GM23338 (cell line): ENCODE measurements at regions not wholly inside any gene's neighbourhood (a gene's known extent, or its start where the extent isn't known, plus 50 kb on each side); places are given as distances from the start of the nearest gene placed in this dataset.
A peak's percentile ranks its signal among the peaks of the same experiment; 100 is the strongest.

Experiments used
- ATAC-seq: fragments of 200-7000 bp; cut with Tn5 transposase; 3 replicates; pipeline ENCODE4 v1.9.1; 2020
- DNase-seq: peaks from one replicate; pipeline ENCODE4 v3.0.0-alpha.2; 2015; ENCODE audit warnings: low spot score
- H2AFZ ChIP-seq: fragments of 200-600 bp; sonication (generic); 2 replicates; pipeline ENCODE4 v1.8.0; 2016; ENCODE audit warnings: antibody characterized with exemption, mild to moderate bottlenecking, moderate library complexity
- H3F3A ChIP-seq: fragments of 200-600 bp; sonication (generic); replicated peaks from 2 replicates; pipeline ENCODE4 v1.8.0; 2017; ENCODE audit warnings: antibody characterized with exemption, mixed run types, low read depth
- H3K27ac ChIP-seq: fragments of 200-600 bp; sonication (generic); 2 replicates; pipeline ENCODE4 v1.6.1; 2016; ENCODE audit warnings: low read depth
- H3K27me3 ChIP-seq: fragments of 200-600 bp; sonication (generic); 2 replicates; pipeline ENCODE4 v1.8.0; 2016; ENCODE audit warnings: mild to moderate bottlenecking, mixed run types, moderate library complexity; ENCODE audit not compliant: insufficient read depth
- H3K36me3 ChIP-seq: fragments of 200-600 bp; sonication (generic); 2 replicates; pipeline ENCODE4 v1.8.0; 2016; ENCODE audit warnings: mild to moderate bottlenecking; ENCODE audit not compliant: insufficient read depth
- H3K4me1 ChIP-seq: fragments of 200-600 bp; sonication (generic); 2 replicates; pipeline ENCODE4 v1.8.0; 2016; ENCODE audit warnings: mild to moderate bottlenecking, moderate library complexity; ENCODE audit not compliant: insufficient read depth
- H3K4me2 ChIP-seq: fragments of 200-600 bp; sonication (generic); 2 replicates; pipeline ENCODE4 v1.7.1; 2017; ENCODE audit warnings: mixed run types
- H3K4me3 ChIP-seq: fragments of 200-600 bp; sonication (generic); 2 replicates; pipeline ENCODE4 v1.6.1; 2016; ENCODE audit warnings: mixed run types
- H3K79me2 ChIP-seq: fragments of 200-600 bp; sonication (generic); replicated peaks from 2 replicates; pipeline ENCODE4 v1.8.0; 2017; ENCODE audit warnings: mild to moderate bottlenecking; ENCODE audit not compliant: insufficient read depth
- H3K9me2 ChIP-seq: fragments of 200-600 bp; sonication (generic); 2 replicates; pipeline ENCODE4 v1.8.0; 2017; ENCODE audit not compliant: insufficient read depth
- H4K20me1 ChIP-seq: fragments of 200-600 bp; sonication (generic); replicated peaks from 2 replicates; pipeline ENCODE4 v1.8.0; 2017; ENCODE audit warnings: mild to moderate bottlenecking; ENCODE audit not compliant: insufficient read depth
- H3K27ac Mint-ChIP-seq: 2 replicates; pipeline ENCODE4 v1.8.0; 2020; ENCODE audit warnings: inconsistent platforms, mild to moderate bottlenecking, moderate library complexity, mixed read lengths
- H3K27me3 Mint-ChIP-seq: 3 replicates; pipeline ENCODE4 v1.8.0; 2022; ENCODE audit warnings: low read depth, mild to moderate bottlenecking, moderate library complexity, mixed read lengths, inconsistent platforms; ENCODE audit not compliant: insufficient read depth, poor library complexity
- H3K36me3 Mint-ChIP-seq: 3 replicates; pipeline ENCODE4 v1.8.0; 2021; ENCODE audit warnings: low read depth, mild to moderate bottlenecking, inconsistent platforms, moderate library complexity, mixed read lengths
- H3K4me1 Mint-ChIP-seq: 3 replicates; pipeline ENCODE4 v1.8.0; 2020; ENCODE audit warnings: mild to moderate bottlenecking, inconsistent platforms, mixed read lengths
- H3K4me3 Mint-ChIP-seq: 3 replicates; pipeline ENCODE4 v1.8.0; 2021; ENCODE audit warnings: moderate library complexity, mild to moderate bottlenecking, inconsistent platforms, mixed read lengths
- H3K9me3 Mint-ChIP-seq: 3 replicates; pipeline ENCODE4 v1.8.0; 2020; ENCODE audit warnings: moderate library complexity, mild to moderate bottlenecking, inconsistent platforms, mixed read lengths
- CREB1 ChIP-seq: fragments of 250-450 bp; sonication (Bioruptor Pico); IDR thresholded peaks from 2 replicates; pipeline ENCODE4 v1.5.0; 2020; ENCODE audit warnings: low read depth, mild to moderate bottlenecking, moderate library complexity
- CTCF ChIP-seq, 2 experiments: fragments of 200-600 bp in 1 of 2; sonication (generic) in 1 of 2; conservative IDR thresholded peaks; 2 replicates each; pipeline versions ENCODE4 v1.5.1 to v1.6.1; 2016 to 2017; ENCODE audit warnings: antibody characterized with exemption in 2 of 2, low read depth in 2 of 2, mild to moderate bottlenecking in 2 of 2, moderate library complexity in 1 of 2
- EZH2 ChIP-seq: fragments of 200-600 bp; sonication (generic); IDR thresholded peaks from one replicate; pipeline ENCODE4 v1.8.0; 2017; ENCODE audit warnings: antibody characterized with exemption, mild to moderate bottlenecking, low read depth; ENCODE audit not compliant: unreplicated experiment
- EZH2phosphoT487 ChIP-seq: fragments of 200-600 bp; sonication (generic); IDR thresholded peaks from one replicate; pipeline ENCODE4 v1.8.1; 2018; ENCODE audit warnings: antibody characterized with exemption; ENCODE audit not compliant: unreplicated experiment
- JUNB ChIP-seq: IDR thresholded peaks from one replicate; pipeline ENCODE4 v1.6.1; 2016; ENCODE audit warnings: antibody characterized with exemption; ENCODE audit not compliant: unreplicated experiment
- NANOG ChIP-seq: IDR thresholded peaks from 2 replicates; pipeline ENCODE4 v1.6.1; 2016; ENCODE audit warnings: antibody characterized with exemption, borderline replicate concordance
- POLR2AphosphoS5 ChIP-seq: IDR thresholded peaks from 2 replicates; pipeline ENCODE4 v1.6.1; 2016; ENCODE audit warnings: antibody characterized with exemption, low read depth
- ZNF114 ChIP-seq: fragments of 250-450 bp; sonication (Bioruptor Pico); IDR thresholded peaks from 2 replicates; pipeline ENCODE4 v1.5.0; 2020; ENCODE audit warnings: mild to moderate bottlenecking, moderate library complexity
- ZNF331 ChIP-seq: fragments of 250-450 bp; sonication (Bioruptor Pico); IDR thresholded peaks from 2 replicates; pipeline ENCODE4 v1.5.0; 2020; ENCODE audit warnings: low read depth, mild to moderate bottlenecking, moderate library complexity
- ZNF462 ChIP-seq: fragments of 250-450 bp; sonication (Bioruptor Pico); IDR thresholded peaks from 2 replicates; pipeline ENCODE4 v1.5.0; 2020; ENCODE audit warnings: mild to moderate bottlenecking, moderate library complexity

- TF ChIP-seq CTCF (conservative IDR thresholded peaks at IDR 0.05; ENCODE audit: low read depth in 2 of 2) = no peak
These were observed 57.5 kb upstream of the PIWIL1 start (continued) for GRCh38 chr12:130280231-130280630.

- no peaks in the 10 kb centered on the region; the same call in 1 of the 2 replicates for H3K4me1 ChIP-seq
- Mint-ChIP-seq H3K27ac (no peak overlapping the region), H3K36me3 (peaks cover 54% of the 10 kb centered on the region), H3K9me3 (peaks cover 98% of the 10 kb centered on the region), H3K27me3 (peaks cover 3% of the 10 kb centered on the region), H3K4me1 (no peaks in the 10 kb centered on the region), H3K4me3 (no peak overlapping the region)
- ATAC-seq = no peak
- H3K27ac ChIP-seq = no peak overlapping the region
- H3K4me2 ChIP-seq = no peak overlapping the region
- H3K79me2 ChIP-seq = no peaks in the 10 kb centered on the region
- H4K20me1 ChIP-seq = no peaks in the 10 kb centered on the region
- no peaks in the 10 kb centered on the region for H3K27me3 ChIP-seq
- no peak overlapping the region for H3K4me3 ChIP-seq
- TF ChIP-seq POLR2AphosphoS5 (no peak), ZNF331 (CRISPR knock-in tag) (no peak), ZNF114 (CRISPR knock-in tag) (no peak), CTCF (conservative IDR thresholded peaks at IDR 0.05; ENCODE audit: low read depth in 2 of 2) (no peak), NANOG (no peak), CREB1 (CRISPR knock-in tag) (no peak), JUNB (no peak), EZH2 (no peak), EZH2phosphoT487 (no peak)
- DNase-seq = no peak
- no peak overlapping the region for H2AFZ ChIP-seq
- H3F3A ChIP-seq = no peaks in the 10 kb centered on the region
- no peaks in the 10 kb centered on the region for H3K36me3 ChIP-seq
- no peaks in the 10 kb centered on the region for H3K9me2 ChIP-seq
These were observed 56.9 kb upstream of the PIWIL1 start for GRCh38 chr12:130280742-130281141.

GRCh38 chr12:130281153-130281799, 56.4 kb upstream of the PIWIL1 start:
- H3K36me3 Mint-ChIP-seq = peaks cover 58% of the 10 kb centered on the region
- no peak overlapping the region for H2AFZ ChIP-seq
- no peaks in the 10 kb centered on the region; the same call in 1 of the 2 replicates for H3K4me1 ChIP-seq
- no peak overlapping the region for H3K4me3 ChIP-seq
- peaks cover 3% of the 10 kb centered on the region for H3K27me3 Mint-ChIP-seq
- no peak for ATAC-seq
- no peak overlapping the region for H3K4me3 Mint-ChIP-seq
- H3K36me3 ChIP-seq = no peaks in the 10 kb centered on the region
- H3K9me3 Mint-ChIP-seq = peaks cover 98% of the 10 kb centered on the region
- H3F3A ChIP-seq = no peaks in the 10 kb centered on the region
- H3K4me2 ChIP-seq = no peak overlapping the region
- H3K79me2 ChIP-seq = no peaks in the 10 kb centered on the region
- no peaks in the 10 kb centered on the region for H4K20me1 ChIP-seq
- no peaks in the 10 kb centered on the region for H3K27me3 ChIP-seq
- H3K9me2 ChIP-seq = no peaks in the 10 kb centered on the region
- no peak overlapping the region for H3K27ac Mint-ChIP-seq
- peak; percentile 61 for DNase-seq
- H3K4me1 Mint-ChIP-seq = no peaks in the 10 kb centered on the region
- H3K27ac ChIP-seq = no peak overlapping the region
- no peak for TF ChIP-seq ZNF462
